ENCODE measurements at regions not wholly inside any gene's neighbourhood (a gene's known extent, or its start where the extent isn't known, plus 50 kb on each side); places are given as distances from the start of the nearest gene placed in this dataset.
"Not testable (repeated sequence)": the region's sequence is repeated elsewhere in the genome, so short reads cannot be mapped to it uniquely, and the experiment has no call there.

DNA sequence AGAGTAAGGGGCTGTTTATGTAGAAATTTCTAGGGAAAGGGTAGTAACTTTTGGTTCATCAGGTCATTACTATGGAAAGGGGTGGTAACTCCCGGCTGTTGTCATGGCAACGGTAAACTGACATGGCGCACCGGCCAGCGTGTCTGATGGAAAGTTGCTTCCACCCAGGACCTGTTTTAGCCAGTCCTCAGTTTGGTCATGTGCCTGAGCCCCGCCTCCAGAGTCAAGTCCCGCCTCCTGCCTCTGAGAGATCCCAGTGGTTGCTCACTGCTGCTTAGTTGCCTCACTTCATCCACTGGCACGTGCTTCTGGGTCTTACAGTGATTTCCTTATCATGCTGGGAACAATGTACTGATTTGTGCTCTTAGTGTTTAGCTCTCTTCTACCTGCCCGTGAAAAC lies 455.2 kb upstream of the ZNF507 start:
- no peak overlapping the region for H3K27ac ChIP-seq (ENCODE audit: low read depth in 2 of 2, low read length in 2 of 2)
- TF ChIP-seq, protein P1, sequence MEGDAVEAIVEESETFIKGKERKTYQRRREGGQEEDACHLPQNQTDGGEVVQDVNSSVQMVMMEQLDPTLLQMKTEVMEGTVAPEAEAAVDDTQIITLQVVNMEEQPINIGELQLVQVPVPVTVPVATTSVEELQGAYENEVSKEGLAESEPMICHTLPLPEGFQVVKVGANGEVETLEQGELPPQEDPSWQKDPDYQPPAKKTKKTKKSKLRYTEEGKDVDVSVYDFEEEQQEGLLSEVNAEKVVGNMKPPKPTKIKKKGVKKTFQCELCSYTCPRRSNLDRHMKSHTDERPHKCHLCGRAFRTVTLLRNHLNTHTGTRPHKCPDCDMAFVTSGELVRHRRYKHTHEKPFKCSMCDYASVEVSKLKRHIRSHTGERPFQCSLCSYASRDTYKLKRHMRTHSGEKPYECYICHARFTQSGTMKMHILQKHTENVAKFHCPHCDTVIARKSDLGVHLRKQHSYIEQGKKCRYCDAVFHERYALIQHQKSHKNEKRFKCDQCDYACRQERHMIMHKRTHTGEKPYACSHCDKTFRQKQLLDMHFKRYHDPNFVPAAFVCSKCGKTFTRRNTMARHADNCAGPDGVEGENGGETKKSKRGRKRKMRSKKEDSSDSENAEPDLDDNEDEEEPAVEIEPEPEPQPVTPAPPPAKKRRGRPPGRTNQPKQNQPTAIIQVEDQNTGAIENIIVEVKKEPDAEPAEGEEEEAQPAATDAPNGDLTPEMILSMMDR (IDR thresholded peaks at IDR 0.05; ENCODE audit: borderline replicate concordance, extremely low read depth, insufficient read depth) = no peak
- no peak for DNase-seq
- no peaks in the 10 kb centered on the region for H3K36me3 ChIP-seq (ENCODE audit: control insufficient read depth in 2 of 3, insufficient read depth in 3 of 3, low read length in 3 of 3)
- H3K9me3 ChIP-seq (ENCODE audit: control insufficient read depth in 2 of 3, insufficient read depth in 1 of 3, low read length in 3 of 3) = no peaks in the 10 kb centered on the region
- intact Hi-C loops (cut with DNase I) = no loop called here
- H3K4me3 ChIP-seq (ENCODE audit: low read length in 3 of 3) = no peak overlapping the region
- no peak for FAIRE-seq
- no peak overlapping the region for H3K9ac ChIP-seq (ENCODE audit: low read length in 3 of 3)
- H3K27me3 ChIP-seq (ENCODE audit: control insufficient read depth, insufficient read depth, low read length) = no peaks in the 10 kb centered on the region
- H3K4me1 ChIP-seq (ENCODE audit: control insufficient read depth in 2 of 3, insufficient read depth in 2 of 3, low read depth in 1 of 3, low read length in 3 of 3) = no peaks in the 10 kb centered on the region

DNA sequence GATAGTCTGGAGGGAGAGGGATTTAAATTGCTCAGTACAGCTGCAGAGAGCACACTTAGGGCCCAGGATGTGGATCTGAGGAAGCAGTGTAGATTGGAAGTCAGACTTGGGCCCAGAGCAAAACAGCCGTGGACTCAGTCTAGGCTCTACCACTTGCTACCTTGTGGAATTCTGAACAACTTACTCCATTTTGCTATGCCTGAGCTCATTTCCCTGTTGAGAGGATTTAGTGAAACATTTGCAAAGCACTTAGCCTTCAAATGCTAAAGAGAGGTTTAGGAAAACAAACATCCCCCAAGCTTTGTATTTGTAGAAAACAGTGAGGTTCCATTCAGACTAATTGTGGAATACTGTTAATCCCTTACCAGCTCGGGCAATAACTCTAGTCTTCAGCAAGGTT lies 453.4 kb upstream of the ZNF507 start:
- Histone ChIP-seq H3K27me3 (ENCODE audit: control insufficient read depth, insufficient read depth, low read length) (no peaks in the 10 kb centered on the region), H3K4me1 (ENCODE audit: control insufficient read depth in 2 of 3, insufficient read depth in 2 of 3, low read depth in 1 of 3, low read length in 3 of 3) (no peaks in the 10 kb centered on the region), H3K27ac (ENCODE audit: low read depth in 2 of 2, low read length in 2 of 2) (no peak overlapping the region), H3K9me3 (ENCODE audit: control insufficient read depth in 2 of 3, insufficient read depth in 1 of 3, low read length in 3 of 3) (no peaks in the 10 kb centered on the region), H3K4me3 (ENCODE audit: low read length in 3 of 3) (no peak overlapping the region), H3K36me3 (ENCODE audit: control insufficient read depth in 2 of 3, insufficient read depth in 3 of 3, low read length in 3 of 3) (no peaks in the 10 kb centered on the region), H3K9ac (ENCODE audit: low read length in 3 of 3) (no peak overlapping the region)
- intact Hi-C loops (cut with DNase I) = no loop called here
- DNase-seq (no peak), FAIRE-seq (no peak)
- TF ChIP-seq, protein P1 (IDR thresholded peaks at IDR 0.05; ENCODE audit: borderline replicate concordance, extremely low read depth, insufficient read depth) = no peak

DNA sequence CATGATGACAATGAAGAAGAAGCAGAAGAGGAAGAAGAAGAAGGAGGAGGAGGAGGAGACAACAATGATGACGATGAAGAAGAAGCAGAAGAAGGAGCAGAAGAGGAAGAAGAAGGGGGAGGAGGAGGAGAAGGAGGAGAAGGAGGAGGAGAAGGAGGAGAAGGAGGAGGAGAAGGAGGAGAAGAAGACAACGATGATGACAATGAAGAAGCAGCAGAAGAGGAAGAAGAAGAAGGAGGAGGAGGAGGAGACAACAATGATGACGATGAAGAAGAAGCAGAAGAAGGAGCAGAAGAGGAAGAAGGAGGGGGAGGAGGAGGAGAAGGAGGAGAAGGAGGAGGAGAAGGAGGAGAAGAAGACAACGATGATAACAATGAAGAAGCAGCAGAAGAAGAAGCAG lies 451.9 kb upstream of the ZNF507 start:
- H3K4me3 ChIP-seq (ENCODE audit: low read length in 3 of 3); FAIRE-seq; DNase-seq; H3K9ac ChIP-seq (ENCODE audit: low read length in 3 of 3); H3K4me1 ChIP-seq (ENCODE audit: control insufficient read depth in 2 of 3, insufficient read depth in 2 of 3, low read depth in 1 of 3, low read length in 3 of 3); H3K36me3 ChIP-seq (ENCODE audit: control insufficient read depth in 2 of 3, insufficient read depth in 3 of 3, low read length in 3 of 3); H3K27me3 ChIP-seq (ENCODE audit: control insufficient read depth, insufficient read depth, low read length); intact Hi-C loops (cut with DNase I); H3K9me3 ChIP-seq (ENCODE audit: control insufficient read depth in 2 of 3, insufficient read depth in 1 of 3, low read length in 3 of 3); H3K27ac ChIP-seq (ENCODE audit: low read depth in 2 of 2, low read length in 2 of 2): not testable (repeated sequence)

DNA sequence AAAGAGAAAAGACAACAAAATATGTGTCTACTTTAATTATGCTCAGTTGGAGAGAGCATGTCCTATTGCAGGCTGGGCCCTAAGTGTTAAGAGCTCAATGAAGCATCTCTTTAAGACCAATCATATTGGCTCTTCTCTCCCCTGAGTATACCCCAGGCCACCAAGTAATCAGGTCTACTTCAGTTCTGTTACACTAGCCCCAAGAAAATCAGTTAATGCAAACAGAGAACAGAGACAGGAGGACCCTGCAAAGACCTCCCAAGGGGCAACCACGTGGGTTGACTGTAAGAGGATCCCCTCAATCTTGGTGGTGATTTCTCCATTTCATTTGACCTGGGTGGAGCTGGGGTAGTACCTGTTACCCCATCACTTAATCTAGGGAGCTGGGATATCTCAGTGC lies 451.0 kb upstream of the ZNF507 start:
- no peak overlapping the region for H3K27ac ChIP-seq (ENCODE audit: low read depth in 2 of 2, low read length in 2 of 2)
- intact Hi-C loops (cut with DNase I) = no loop called here
- no peaks in the 10 kb centered on the region for H3K36me3 ChIP-seq (ENCODE audit: control insufficient read depth in 2 of 3, insufficient read depth in 3 of 3, low read length in 3 of 3)
- no peak for FAIRE-seq
- H3K9ac ChIP-seq (ENCODE audit: low read length in 3 of 3) = no peak overlapping the region
- H3K27me3 ChIP-seq (ENCODE audit: control insufficient read depth, insufficient read depth, low read length) = no peaks in the 10 kb centered on the region
- no peak for DNase-seq
- TF ChIP-seq, protein P1 (IDR thresholded peaks at IDR 0.05; ENCODE audit: borderline replicate concordance, extremely low read depth, insufficient read depth) = no peak
- no peak overlapping the region for H3K4me3 ChIP-seq (ENCODE audit: low read length in 3 of 3)
- no peaks in the 10 kb centered on the region for H3K9me3 ChIP-seq (ENCODE audit: control insufficient read depth in 2 of 3, insufficient read depth in 1 of 3, low read length in 3 of 3)
- no peaks in the 10 kb centered on the region for H3K4me1 ChIP-seq (ENCODE audit: control insufficient read depth in 2 of 3, insufficient read depth in 2 of 3, low read depth in 1 of 3, low read length in 3 of 3)

All from kidney (tissue), 13 donors.